Small intestine (tissue), 7 donors: ENCODE measurements at regions not wholly inside any gene's neighbourhood (a gene's known extent, or its start where the extent isn't known, plus 50 kb on each side); places are given as distances from the start of the nearest gene placed in this dataset.

Experiments used
- DNase-seq, 2 donors: peaks; one replicate each; pipeline versions ENCODE4 v3.0.0 to v3.0.0-alpha.2; 2013
- FAIRE-seq: peaks from 2 replicates; lab custom pipeline; 2012; peaks lifted over from hg19 to GRCh38; lab: Jason Lieb, UNC
- H3K27ac ChIP-seq, 3 donors: one replicate each; pipeline ENCODE4 v1.5.1; 2013; ENCODE audit warnings: low read length in 2 of 3, mild to moderate bottlenecking in 2 of 3, control low read depth in 1 of 3, inconsistent platforms in 1 of 3, low read depth in 1 of 3, moderate library complexity in 1 of 3
- H3K27me3 ChIP-seq, 3 donors: one replicate each; pipeline ENCODE4 v1.6.1; 2013; ENCODE audit warnings: low read length in 3 of 3, inconsistent platforms in 1 of 3; ENCODE audit not compliant: control insufficient read depth in 3 of 3, insufficient read depth in 3 of 3
- H3K36me3 ChIP-seq, 3 donors: one replicate each; pipeline ENCODE4 v1.6.1; 2013; ENCODE audit warnings: low read length in 3 of 3, inconsistent platforms in 1 of 3, low read depth in 1 of 3, mild to moderate bottlenecking in 1 of 3, moderate library complexity in 1 of 3; ENCODE audit not compliant: control insufficient read depth in 3 of 3, insufficient read depth in 2 of 3
- H3K4me1 ChIP-seq, 3 donors: one replicate each; pipeline ENCODE4 v1.6.1; 2013; ENCODE audit warnings: low read length in 2 of 3, inconsistent platforms in 1 of 3, low read depth in 1 of 3, mild to moderate bottlenecking in 1 of 3, moderate library complexity in 1 of 3; ENCODE audit not compliant: control insufficient read depth in 3 of 3, insufficient read depth in 2 of 3
- H3K4me3 ChIP-seq, 3 donors: one replicate each; pipeline ENCODE4 v1.5.1; 2013; ENCODE audit warnings: low read length in 3 of 3, control low read depth in 1 of 3, inconsistent platforms in 1 of 3, low read depth in 1 of 3, mild to moderate bottlenecking in 1 of 3, moderate library complexity in 1 of 3
- H3K9me3 ChIP-seq, 2 donors: one replicate each; pipeline ENCODE4 v1.6.1; 2013; ENCODE audit warnings: low read depth in 1 of 2, low read length in 1 of 2; ENCODE audit not compliant: control insufficient read depth in 2 of 2, insufficient read depth in 1 of 2
- WGBS, 3 donors: extraction: QIAGEN DNeasy Blood & Tissue Kit; methylation state at CpG; one replicate each; pipeline ENCODE4 v1.1.7; 2013; 5-methylcytosine and 5-hydroxymethylcytosine counted together
- donor health status: healthy with polysubstance abuse.
- donor health status: control.
- donor health status: control.
- donor health status: Bipolar disorder and iron deficiency.
- donor health status: healthy.

DNA sequence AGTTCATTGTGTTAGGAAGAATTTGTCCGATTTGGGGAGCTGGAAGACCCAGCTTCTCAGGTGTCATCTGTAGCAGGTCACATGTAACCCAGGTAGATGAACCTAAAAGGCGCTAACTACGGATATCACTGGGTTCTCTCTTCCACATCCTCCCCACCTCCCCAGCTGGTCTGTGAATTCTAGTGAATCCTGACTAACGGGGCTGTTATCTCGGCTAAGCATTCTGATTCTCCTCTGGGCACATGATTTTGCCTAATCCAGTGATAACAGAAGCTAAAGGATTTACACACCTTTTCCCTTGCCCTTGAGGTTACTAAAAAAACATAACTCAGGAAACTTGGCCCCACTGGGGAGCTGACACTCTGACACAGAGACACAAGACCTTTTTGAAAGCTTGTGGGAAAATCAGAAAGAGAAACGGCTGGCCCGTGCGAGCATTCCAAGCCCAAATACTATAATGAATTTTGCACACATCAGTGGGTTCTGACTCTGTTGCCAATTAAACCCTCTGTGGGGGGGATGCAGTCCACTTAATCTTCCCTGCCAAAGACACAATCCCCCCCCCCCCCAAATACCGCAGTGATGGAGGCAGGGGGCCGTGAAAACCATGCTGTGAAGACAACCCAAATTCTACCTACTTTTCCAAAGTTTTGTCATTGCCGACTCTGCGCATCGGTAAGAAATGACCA is 81.0 kb upstream of the FZD10 start:
- no peak overlapping the region for H3K4me3 ChIP-seq
- H3K4me1 ChIP-seq, result no peaks in the 10 kb centered on the region
- WGBS, 3 donors, result 49 to 53% (median 52%) methylated on average over 13 of the region's 13 CpGs
- FAIRE-seq, result no peak
- no peaks in the 10 kb centered on the region for H3K36me3 ChIP-seq
- peaks cover 0 to 6% (median 0%) of the 10 kb centered on the region in 3 donors for H3K27me3 ChIP-seq
- DNase-seq, result no peak
- H3K27ac ChIP-seq, result no peak overlapping the region
- peaks cover 0 to 2% of the 10 kb centered on the region in 2 donors for H3K9me3 ChIP-seq

- Histone ChIP-seq H3K36me3 (no peaks in the 10 kb centered on the region), H3K27me3 (peaks cover 0 to 6% (median 0%) of the 10 kb centered on the region in 3 donors), H3K9me3 (no peaks in the 10 kb centered on the region), H3K27ac (no peak overlapping the region), H3K4me1 (no peaks in the 10 kb centered on the region), H3K4me3 (no peak overlapping the region)
- DNase-seq, result no peak
- 54 to 60% (median 56%) methylated on average over 6 of the region's 6 CpGs for WGBS, 3 donors
- no peak for FAIRE-seq
These were observed 79.3 kb upstream of the FZD10 start for GRCh38 chr12:130083002-130083401.

DNA sequence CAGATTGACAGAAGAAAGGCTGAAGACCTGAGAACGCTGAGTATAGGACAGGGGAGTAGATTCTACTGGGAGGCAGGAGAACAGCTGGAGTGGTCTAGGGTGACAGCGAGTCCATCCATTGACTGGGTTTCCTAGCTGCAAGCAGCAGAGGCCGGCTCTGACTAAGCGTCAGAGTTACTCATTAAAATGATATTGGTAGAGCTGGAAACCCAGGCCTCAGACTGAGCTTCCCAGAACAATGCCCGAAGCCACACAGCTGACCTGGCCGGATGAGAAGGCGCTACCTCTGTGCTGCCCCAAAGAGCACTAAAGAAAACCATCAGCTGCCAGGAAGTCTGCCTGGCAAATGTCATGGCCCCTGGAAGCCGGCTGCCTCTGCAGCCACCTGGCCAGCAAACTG is 78.5 kb upstream of the FZD10 start:
- H3K27me3 ChIP-seq, result peaks cover 0 to 6% (median 0%) of the 10 kb centered on the region in 3 donors
- H3K36me3 ChIP-seq, result no peaks in the 10 kb centered on the region
- no peak overlapping the region for H3K27ac ChIP-seq
- no peaks in the 10 kb centered on the region for H3K9me3 ChIP-seq
- 72 to 79% (median 74%) methylated on average over 8 of the region's 8 CpGs for WGBS, 3 donors
- no peaks in the 10 kb centered on the region for H3K4me1 ChIP-seq
- FAIRE-seq (no peak), DNase-seq (no peak)
- H3K4me3 ChIP-seq, result no peak overlapping the region

GRCh38 chr12:130084359-130084758 is 77.9 kb upstream of the FZD10 start:
- Histone ChIP-seq H3K27me3 (peaks cover 0 to 6% (median 0%) of the 10 kb centered on the region in 3 donors), H3K4me3 (no peak overlapping the region), H3K9me3 (no peaks in the 10 kb centered on the region), H3K27ac (no peak overlapping the region), H3K36me3 (no peaks in the 10 kb centered on the region), H3K4me1 (no peaks in the 10 kb centered on the region)
- 68 to 72% (median 70%) methylated on average over 8 of the region's 8 CpGs for WGBS, 3 donors
- no peak for FAIRE-seq
- DNase-seq, result no peak

GRCh38 chr12:130086248-130086647 is 76.0 kb upstream of the FZD10 start:
- no peak overlapping the region for H3K27ac ChIP-seq

GRCh38 chr12:130086797-130087196 is 75.5 kb upstream of the FZD10 start:
- no peak overlapping the region for H3K27ac ChIP-seq
- FAIRE-seq, result no peak
- H3K9me3 ChIP-seq, result no peaks in the 10 kb centered on the region
- H3K36me3 ChIP-seq, result no peaks in the 10 kb centered on the region
- no peaks in the 10 kb centered on the region for H3K4me1 ChIP-seq
- H3K4me3 ChIP-seq, result no peak overlapping the region
- 20 to 29% (median 29%) methylated on average over 8 of the region's 8 CpGs for WGBS, 3 donors
- no peaks in the 10 kb centered on the region for H3K27me3 ChIP-seq
- DNase-seq, result no peak

More at GRCh38 chr12:130086248-130086647, 76.0 kb upstream of the FZD10 start:
- Histone ChIP-seq H3K27me3 (peaks cover 0 to 3% (median 0%) of the 10 kb centered on the region in 3 donors), H3K9me3 (no peaks in the 10 kb centered on the region), H3K4me1 (no peaks in the 10 kb centered on the region), H3K4me3 (no peak overlapping the region), H3K36me3 (no peaks in the 10 kb centered on the region)
- no peak for DNase-seq
- 25 to 36% (median 30%) methylated on average over 11 of the region's 11 CpGs for WGBS, 3 donors
- FAIRE-seq, result no peak

GRCh38 chr12:130087222-130087621 is 75.0 kb upstream of the FZD10 start:
- Histone ChIP-seq H3K36me3 (no peaks in the 10 kb centered on the region), H3K9me3 (no peaks in the 10 kb centered on the region), H3K4me1 (no peaks in the 10 kb centered on the region), H3K27ac (no peak overlapping the region), H3K4me3 (no peak overlapping the region), H3K27me3 (no peaks in the 10 kb centered on the region)
- DNase-seq (no peak), FAIRE-seq (no peak)
- WGBS, 3 donors, result 45 to 61% (median 57%) methylated on average over 11 of the region's 11 CpGs

DNA sequence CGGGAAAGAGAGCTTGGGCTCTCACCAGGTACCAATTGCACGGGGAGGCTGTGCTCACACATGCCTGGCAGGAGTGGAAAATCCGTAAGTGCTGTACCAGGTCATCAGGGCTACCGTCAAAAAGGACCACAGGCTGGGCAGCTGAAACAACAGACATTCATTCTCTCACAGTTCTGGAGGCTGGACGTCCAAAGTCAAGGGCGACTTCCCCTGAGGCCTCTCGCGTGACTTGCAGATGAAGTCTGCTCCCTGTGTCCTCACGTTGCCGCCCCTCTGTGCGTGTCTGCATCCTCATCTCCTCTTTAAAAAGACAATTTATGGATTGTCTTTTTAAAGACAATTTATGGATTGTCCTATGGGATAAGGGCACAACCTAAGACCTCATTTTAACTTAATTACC is 73.8 kb upstream of the FZD10 start:
- Histone ChIP-seq H3K9me3 (no peaks in the 10 kb centered on the region), H3K27ac (no peak overlapping the region), H3K4me1 (no peaks in the 10 kb centered on the region), H3K36me3 (no peaks in the 10 kb centered on the region), H3K4me3 (no peak overlapping the region), H3K27me3 (no peaks in the 10 kb centered on the region)
- FAIRE-seq, result no peak
- WGBS, 3 donors, result 69 to 79% (median 75%) methylated on average over 11 of the region's 11 CpGs
- no peak for DNase-seq

GRCh38 chr12:130090542-130090941 is 71.7 kb upstream of the FZD10 start:
- no peaks in the 10 kb centered on the region for H3K36me3 ChIP-seq
- H3K27ac ChIP-seq, result no peak overlapping the region
- 87 to 100% (median 95%) methylated on average over 2 of the region's 2 CpGs for WGBS, 3 donors
- no peak overlapping the region for H3K4me3 ChIP-seq
- FAIRE-seq (no peak), DNase-seq (no peak)
- H3K4me1 ChIP-seq, result no peaks in the 10 kb centered on the region
- no peaks in the 10 kb centered on the region for H3K27me3 ChIP-seq
- no peaks in the 10 kb centered on the region for H3K9me3 ChIP-seq
